Muscle layer of colon (tissue), 2 donors: ENCODE measurements at regions not wholly inside any gene's neighbourhood (a gene's known extent, or its start where the extent isn't known, plus 50 kb on each side); places are given as distances from the start of the nearest gene placed in this dataset.

Source experiments
- H3K27ac ChIP-seq: one replicate; pipeline ENCODE4 v1.7.0; 2013; ENCODE audit warnings: low read depth, mild to moderate bottlenecking, low read length, moderate library complexity
- H3K27me3 ChIP-seq, 2 donors: one replicate each; pipeline ENCODE4 v1.7.0; 2013; ENCODE audit warnings: low read length in 2 of 2, mild to moderate bottlenecking in 2 of 2; ENCODE audit not compliant: insufficient read depth in 2 of 2, control insufficient read depth in 1 of 2
- H3K36me3 ChIP-seq: one replicate; pipeline ENCODE4 v1.7.0; 2013; ENCODE audit warnings: mild to moderate bottlenecking, low read length; ENCODE audit not compliant: insufficient read depth
- H3K4me1 ChIP-seq: one replicate; pipeline ENCODE4 v1.7.0; 2013; ENCODE audit warnings: mild to moderate bottlenecking, low read length; ENCODE audit not compliant: insufficient read depth
- H3K4me3 ChIP-seq, 2 donors: one replicate each; pipeline ENCODE4 v1.7.0; 2013; ENCODE audit warnings: low read length in 2 of 2, low read depth in 1 of 2, mild to moderate bottlenecking in 1 of 2, moderate library complexity in 1 of 2
- H3K9ac ChIP-seq: one replicate; pipeline ENCODE4 v1.7.0; 2013; ENCODE audit warnings: low read length
- H3K9me3 ChIP-seq: one replicate; pipeline ENCODE4 v1.7.0; 2013; ENCODE audit warnings: mild to moderate bottlenecking, low read length
- donor health status: abdominal sarcoma.
- donor health status: Adenocarcinoma of cecum.

DNA sequence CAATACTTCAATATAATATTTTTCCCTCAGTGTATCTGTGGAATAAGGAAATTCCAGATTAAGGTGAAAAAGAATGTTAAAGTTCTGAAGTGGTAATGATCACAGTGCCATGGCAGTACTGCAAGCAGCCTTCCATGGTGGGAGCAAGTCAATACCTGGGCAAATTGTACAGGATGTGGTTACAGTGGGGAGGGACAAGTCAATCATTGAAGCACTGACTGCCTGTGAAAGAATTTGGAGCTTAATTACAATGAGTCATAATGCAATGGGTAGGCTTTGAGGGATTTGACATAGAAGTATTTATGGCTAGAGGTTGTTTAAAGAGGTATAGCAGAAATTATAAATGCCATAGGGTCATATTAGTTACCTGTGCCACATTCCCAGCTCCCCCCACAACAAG is 786.5 kb upstream of the ACO1 start:
- Histone ChIP-seq H3K4me3 (no peak overlapping the region), H3K9ac (no peak overlapping the region), H3K36me3 (no peaks in the 10 kb centered on the region), H3K9me3 (no peaks in the 10 kb centered on the region), H3K27ac (no peak overlapping the region), H3K27me3 (no peaks in the 10 kb centered on the region), H3K4me1 (no peaks in the 10 kb centered on the region)

DNA sequence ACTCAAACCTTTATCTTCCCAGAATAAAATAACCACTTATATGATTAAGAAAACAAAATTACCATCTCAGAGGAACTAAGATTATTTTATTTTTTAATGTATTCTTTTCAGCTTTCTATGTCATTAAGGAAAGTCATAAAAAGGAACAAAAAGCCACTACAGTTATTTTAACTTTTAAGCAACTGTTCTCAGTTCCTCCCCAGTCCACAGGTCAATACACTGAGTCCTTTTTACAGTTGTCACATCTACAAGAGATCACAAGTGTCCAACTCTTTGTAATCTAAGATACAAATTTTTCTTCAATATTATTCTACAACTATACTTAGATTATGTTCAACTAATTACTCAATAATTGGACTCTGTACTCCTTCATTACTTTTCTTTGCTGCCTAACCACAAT is 782.8 kb upstream of the ACO1 start:
- Histone ChIP-seq H3K4me3 (no peak overlapping the region), H3K9ac (no peak overlapping the region), H3K27ac (no peak overlapping the region), H3K36me3 (no peaks in the 10 kb centered on the region), H3K4me1 (no peaks in the 10 kb centered on the region), H3K9me3 (no peaks in the 10 kb centered on the region), H3K27me3 (no peaks in the 10 kb centered on the region)

DNA sequence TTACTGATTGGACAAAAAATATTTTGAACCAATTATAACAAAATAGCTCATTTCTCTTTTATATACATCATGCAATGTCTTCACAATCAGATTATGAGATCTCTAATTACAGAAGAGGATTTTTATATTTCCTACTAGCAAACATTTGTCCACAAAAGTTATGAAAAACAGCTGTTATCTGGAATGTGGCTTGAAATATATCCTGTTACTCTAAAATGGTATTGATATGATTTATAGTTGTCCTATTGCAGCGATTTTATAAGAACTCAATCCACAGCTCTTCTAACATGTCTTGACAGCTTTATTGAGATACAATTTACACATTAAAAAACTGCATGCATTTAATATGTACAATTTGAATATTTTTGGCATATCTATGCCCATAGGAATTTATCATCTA is 779.9 kb upstream of the ACO1 start:
- no peaks in the 10 kb centered on the region for H3K9me3 ChIP-seq
- no peak overlapping the region for H3K9ac ChIP-seq
- no peak overlapping the region for H3K27ac ChIP-seq
- H3K4me1 ChIP-seq, result peaks cover 6% of the 10 kb centered on the region
- no peak overlapping the region for H3K4me3 ChIP-seq
- no peaks in the 10 kb centered on the region for H3K36me3 ChIP-seq
- no peaks in the 10 kb centered on the region for H3K27me3 ChIP-seq

DNA sequence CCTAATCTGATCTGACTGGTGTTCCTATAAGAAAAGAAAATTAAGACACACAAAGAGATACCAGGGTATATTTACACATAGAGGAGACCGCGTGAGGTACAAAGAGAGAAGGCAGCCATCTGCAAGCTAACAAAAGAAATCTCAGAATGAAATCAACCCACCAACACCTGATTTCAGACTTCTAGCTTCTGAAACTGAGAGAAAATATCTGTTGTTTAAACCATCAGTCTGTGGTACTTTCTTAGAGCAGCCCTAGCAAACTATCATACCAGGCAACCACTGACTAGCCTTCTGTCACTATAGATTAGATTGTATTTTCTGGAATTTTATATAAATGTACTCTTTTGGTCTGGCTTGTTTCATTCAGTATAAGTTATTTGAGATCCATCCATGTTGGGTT is 779.3 kb upstream of the ACO1 start:
- Histone ChIP-seq H3K4me1 (peaks cover 6% of the 10 kb centered on the region), H3K27me3 (no peaks in the 10 kb centered on the region), H3K9me3 (no peaks in the 10 kb centered on the region), H3K27ac (no peak overlapping the region), H3K36me3 (no peaks in the 10 kb centered on the region), H3K9ac (no peak overlapping the region), H3K4me3 (no peak overlapping the region)

DNA sequence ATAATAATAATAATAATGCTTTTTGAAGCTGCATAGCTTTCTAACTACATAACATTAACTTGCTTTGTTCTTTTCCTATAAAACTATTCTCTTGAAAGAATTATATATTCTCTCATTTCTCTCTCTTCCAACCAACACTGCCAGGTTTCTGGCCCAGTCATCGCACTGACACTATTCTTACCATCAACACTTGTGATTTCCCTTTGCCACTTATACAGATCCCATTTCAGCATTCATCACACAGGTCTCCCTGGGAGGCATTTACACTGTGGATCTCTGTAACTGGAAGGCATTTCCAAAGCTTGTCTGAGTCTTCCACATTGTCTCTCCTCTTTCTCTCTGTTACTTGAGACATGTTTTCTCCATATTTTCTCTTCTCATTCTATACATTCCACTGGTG is 777.8 kb upstream of the ACO1 start:
- H3K4me1 ChIP-seq, result peaks cover 6% of the 10 kb centered on the region
- H3K9ac ChIP-seq, result no peak overlapping the region
- H3K4me3 ChIP-seq, result no peak overlapping the region
- no peaks in the 10 kb centered on the region for H3K9me3 ChIP-seq
- H3K27me3 ChIP-seq, result no peaks in the 10 kb centered on the region
- H3K36me3 ChIP-seq, result no peaks in the 10 kb centered on the region
- H3K27ac ChIP-seq, result no peak overlapping the region

DNA sequence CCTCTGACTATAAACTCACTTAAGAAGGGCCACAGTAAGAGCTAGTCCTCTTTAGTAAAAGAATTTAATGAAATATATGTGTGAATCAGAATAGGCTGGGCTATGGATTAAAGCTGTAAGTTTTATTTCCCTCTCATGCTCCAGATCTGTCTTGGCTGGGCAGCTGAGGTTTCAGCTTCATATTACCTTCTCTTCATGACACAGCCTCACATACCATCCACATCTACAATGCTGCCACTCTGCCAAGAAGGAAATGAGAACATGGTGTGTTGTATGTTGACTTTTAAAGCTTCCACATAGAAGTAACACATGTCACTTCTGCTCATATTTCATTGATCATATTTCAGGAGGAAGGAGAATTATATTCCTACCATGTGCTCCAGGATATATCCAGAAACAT is 776.0 kb upstream of the ACO1 start:
- Histone ChIP-seq H3K27ac (no peak overlapping the region), H3K9me3 (no peaks in the 10 kb centered on the region), H3K36me3 (no peaks in the 10 kb centered on the region), H3K4me3 (no peak overlapping the region), H3K27me3 (no peaks in the 10 kb centered on the region), H3K4me1 (peaks cover 6% of the 10 kb centered on the region), H3K9ac (no peak overlapping the region)

DNA sequence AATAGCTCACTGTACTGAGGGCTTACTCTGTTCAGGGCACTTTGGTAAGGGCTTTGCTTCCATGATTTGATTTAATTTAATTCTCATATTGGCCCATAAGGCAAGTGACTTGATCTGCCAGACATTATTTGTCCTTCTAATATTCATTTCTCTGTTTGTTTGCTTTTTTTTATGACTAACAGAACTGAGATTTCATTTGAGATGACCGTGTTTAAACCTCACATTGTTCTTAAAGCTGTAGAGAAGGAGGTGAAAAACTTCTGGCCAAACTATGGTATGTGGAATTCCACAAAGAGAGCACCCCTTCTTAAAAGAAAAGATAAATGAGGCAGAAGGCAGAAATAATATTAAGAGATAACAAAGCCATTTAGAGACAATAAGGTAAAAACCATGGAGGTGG is 775.6 kb upstream of the ACO1 start:
- Histone ChIP-seq H3K4me1 (peaks cover 6% of the 10 kb centered on the region), H3K27me3 (no peaks in the 10 kb centered on the region), H3K27ac (no peak overlapping the region), H3K9me3 (no peaks in the 10 kb centered on the region), H3K36me3 (no peaks in the 10 kb centered on the region), H3K4me3 (no peak overlapping the region), H3K9ac (no peak overlapping the region)

DNA sequence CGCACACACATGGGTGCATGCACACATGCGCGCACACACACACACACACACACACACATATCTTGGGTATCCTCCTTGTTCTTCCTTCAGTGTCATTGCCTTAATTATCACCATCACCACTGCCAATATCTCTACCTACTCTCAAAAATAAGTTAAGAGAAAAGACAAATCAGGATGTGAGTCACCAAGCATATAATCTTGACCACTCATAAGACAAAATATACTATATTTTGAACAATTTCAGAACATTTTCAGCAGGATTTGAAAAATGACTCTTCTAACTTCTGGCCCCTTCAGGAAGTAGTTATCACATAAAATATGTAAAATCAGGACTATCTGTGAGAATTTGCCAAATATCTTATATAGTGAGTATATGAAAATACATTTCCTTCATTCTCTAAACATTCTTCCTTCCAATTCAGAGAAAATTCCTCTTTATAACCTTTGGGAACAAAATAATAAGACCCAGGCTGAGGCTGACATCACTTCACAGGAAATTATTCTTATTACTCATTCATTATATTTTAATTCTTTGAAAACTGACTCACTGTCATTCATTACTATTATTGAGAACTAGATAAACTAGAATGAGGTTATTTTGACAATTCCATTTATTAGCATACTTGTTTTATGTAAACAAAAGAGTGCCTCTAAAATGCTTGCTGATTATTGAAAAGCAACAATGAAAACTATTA is 772.0 kb upstream of the ACO1 start:
- peaks cover 6% of the 10 kb centered on the region for H3K4me1 ChIP-seq
- no peaks in the 10 kb centered on the region for H3K36me3 ChIP-seq
- H3K9ac ChIP-seq, result no peak overlapping the region
- H3K27ac ChIP-seq, result no peak overlapping the region
- no peaks in the 10 kb centered on the region for H3K27me3 ChIP-seq
- no peaks in the 10 kb centered on the region for H3K9me3 ChIP-seq
- no peak overlapping the region for H3K4me3 ChIP-seq

DNA sequence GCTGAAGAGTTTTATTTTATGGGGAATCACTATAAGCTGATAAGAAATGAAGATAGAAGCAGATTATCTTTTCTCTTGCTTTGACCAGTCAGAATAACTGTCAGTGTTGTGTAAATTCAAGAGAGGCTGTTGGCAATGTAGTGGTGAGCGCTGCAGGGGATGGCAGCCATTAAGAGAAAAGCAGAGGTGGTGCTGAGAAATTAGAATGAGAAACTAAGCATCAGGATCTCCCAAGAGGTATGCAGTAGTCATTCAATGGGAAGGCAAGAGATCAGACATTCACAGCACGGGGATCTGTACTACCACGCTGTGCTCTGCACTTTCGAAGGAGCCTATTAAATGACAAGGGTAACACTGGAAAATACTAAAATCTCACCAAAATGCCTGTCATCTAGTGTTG is 768.5 kb upstream of the ACO1 start:
- no peaks in the 10 kb centered on the region for H3K9me3 ChIP-seq
- no peak overlapping the region for H3K27ac ChIP-seq
- no peak overlapping the region for H3K4me3 ChIP-seq
- no peaks in the 10 kb centered on the region for H3K36me3 ChIP-seq
- no peaks in the 10 kb centered on the region for H3K4me1 ChIP-seq
- no peaks in the 10 kb centered on the region for H3K27me3 ChIP-seq
- no peak overlapping the region for H3K9ac ChIP-seq

DNA sequence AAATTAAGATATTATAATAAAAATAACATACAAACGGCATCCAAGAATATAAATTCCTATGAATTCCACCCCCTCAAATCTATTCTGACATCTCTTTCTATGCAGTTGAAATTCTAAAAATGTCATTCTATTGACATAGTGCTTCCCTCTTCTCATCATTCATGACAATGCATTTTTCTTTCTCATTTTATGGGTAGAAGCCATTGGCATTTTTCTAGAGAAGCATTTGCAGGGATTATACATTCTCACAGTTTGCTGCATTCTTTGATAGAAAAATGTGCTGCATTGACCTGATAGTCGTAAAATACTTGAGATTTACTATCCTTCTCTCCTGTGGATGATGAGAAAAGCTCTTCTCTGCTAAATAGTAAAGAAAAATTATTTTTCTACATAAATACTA is 760.9 kb upstream of the ACO1 start:
- no peaks in the 10 kb centered on the region for H3K27me3 ChIP-seq
- H3K4me1 ChIP-seq, result no peaks in the 10 kb centered on the region
- H3K36me3 ChIP-seq, result no peaks in the 10 kb centered on the region
- no peak overlapping the region for H3K27ac ChIP-seq
- H3K4me3 ChIP-seq, result no peak overlapping the region
- H3K9me3 ChIP-seq, result no peaks in the 10 kb centered on the region
- no peak overlapping the region for H3K9ac ChIP-seq

DNA sequence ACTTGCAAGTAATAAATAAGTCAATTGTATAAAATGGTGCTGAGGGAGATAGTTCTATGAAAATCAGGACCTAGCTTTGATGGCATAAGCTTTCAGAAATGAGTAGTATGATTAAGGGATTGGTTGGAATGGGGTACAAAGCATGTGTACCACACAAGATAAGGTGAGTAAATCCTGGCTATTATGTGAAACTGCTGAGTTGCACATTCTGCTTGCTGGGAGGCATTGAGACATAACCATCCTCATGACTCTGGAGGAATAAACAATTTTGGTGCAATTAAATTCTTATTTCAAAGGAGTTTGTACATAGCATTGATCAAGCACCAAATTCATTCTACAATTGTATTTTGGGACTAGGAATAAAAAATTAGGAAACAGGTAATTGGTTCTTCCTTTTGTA is 755.2 kb upstream of the ACO1 start:
- Histone ChIP-seq H3K27ac (no peak overlapping the region), H3K27me3 (no peaks in the 10 kb centered on the region), H3K9ac (no peak overlapping the region), H3K9me3 (no peaks in the 10 kb centered on the region), H3K36me3 (no peaks in the 10 kb centered on the region), H3K4me3 (no peak overlapping the region), H3K4me1 (no peaks in the 10 kb centered on the region)

DNA sequence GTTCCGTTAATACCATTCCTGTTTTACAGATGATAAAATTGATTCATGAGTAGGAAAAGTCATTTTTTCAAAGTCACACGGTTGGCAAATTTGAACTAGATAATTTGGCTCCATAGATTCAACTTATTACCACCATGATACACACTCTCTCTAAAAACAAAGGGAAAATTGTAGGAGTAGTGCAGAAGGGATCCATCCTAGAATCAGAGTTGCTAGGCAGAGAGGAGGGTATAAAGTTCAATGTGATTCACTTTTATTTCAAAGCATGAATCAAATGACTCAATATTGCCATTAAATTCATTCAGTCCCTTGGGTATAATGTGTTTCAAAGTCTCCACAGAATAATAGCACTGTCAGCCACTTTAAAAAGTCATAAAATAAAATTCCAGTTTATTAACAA is 747.2 kb upstream of the ACO1 start:
- Histone ChIP-seq H3K36me3 (no peaks in the 10 kb centered on the region), H3K9me3 (no peaks in the 10 kb centered on the region), H3K9ac (no peak overlapping the region), H3K27ac (no peak overlapping the region), H3K4me1 (no peaks in the 10 kb centered on the region), H3K27me3 (no peaks in the 10 kb centered on the region), H3K4me3 (no peak overlapping the region)
